ENCODE measurements at regions not wholly inside any gene's neighbourhood (a gene's known extent, or its start where the extent isn't known, plus 50 kb on each side); places are given as distances from the start of the nearest gene placed in this dataset.

- Mint-ChIP-seq H3K4me1 (ENCODE audit: low read depth, unreplicated experiment) (no peaks in the 10 kb centered on the region), H3K27me3 (ENCODE audit: unreplicated experiment) (no peaks in the 10 kb centered on the region), H3K4me3 (ENCODE audit: unreplicated experiment) (no peak overlapping the region), H3K9me3 (ENCODE audit: unreplicated experiment) (no peaks in the 10 kb centered on the region), H3K27ac (ENCODE audit: unreplicated experiment) (no peak overlapping the region), H3K36me3 (ENCODE audit: unreplicated experiment) (no peaks in the 10 kb centered on the region)
- DNase-seq: no peak
- no peak for TF ChIP-seq CTCF (IDR thresholded peaks at IDR 0.05; ENCODE audit: partially characterized antibody, unreplicated experiment)
Measured at GRCh38 chr5:111602817-111603445, 90.6 kb upstream of the STARD4 start.

GRCh38 chr5:111598996-111599395, 86.7 kb upstream of the STARD4 start:
- H3K36me3 Mint-ChIP-seq (ENCODE audit: unreplicated experiment): peaks cover 3% of the 10 kb centered on the region
- H3K4me3 Mint-ChIP-seq (ENCODE audit: unreplicated experiment): no peak overlapping the region
- no peaks in the 10 kb centered on the region for H3K4me1 Mint-ChIP-seq (ENCODE audit: low read depth, unreplicated experiment)
- no peak for TF ChIP-seq CTCF (IDR thresholded peaks at IDR 0.05; ENCODE audit: partially characterized antibody, unreplicated experiment)
- H3K27me3 Mint-ChIP-seq (ENCODE audit: unreplicated experiment): no peaks in the 10 kb centered on the region
- H3K27ac Mint-ChIP-seq (ENCODE audit: unreplicated experiment): no peak overlapping the region
- peaks cover 2% of the 10 kb centered on the region for H3K9me3 Mint-ChIP-seq (ENCODE audit: unreplicated experiment)
- no peak for DNase-seq

GRCh38 chr5:111597491-111597890, 85.2 kb upstream of the STARD4 start:
- Mint-ChIP-seq H3K4me3 (ENCODE audit: unreplicated experiment) (no peak overlapping the region), H3K27ac (ENCODE audit: unreplicated experiment) (no peak overlapping the region), H3K9me3 (ENCODE audit: unreplicated experiment) (peaks cover 2% of the 10 kb centered on the region), H3K36me3 (ENCODE audit: unreplicated experiment) (peaks cover 3% of the 10 kb centered on the region), H3K27me3 (ENCODE audit: unreplicated experiment) (no peaks in the 10 kb centered on the region), H3K4me1 (ENCODE audit: low read depth, unreplicated experiment) (no peaks in the 10 kb centered on the region)
- TF ChIP-seq CTCF (IDR thresholded peaks at IDR 0.05; ENCODE audit: partially characterized antibody, unreplicated experiment): no peak
- DNase-seq: no peak

GRCh38 chr5:111596705-111597104, 84.4 kb upstream of the STARD4 start:
- Mint-ChIP-seq H3K4me3 (ENCODE audit: unreplicated experiment) (no peak overlapping the region), H3K27ac (ENCODE audit: unreplicated experiment) (no peak overlapping the region), H3K27me3 (ENCODE audit: unreplicated experiment) (no peaks in the 10 kb centered on the region), H3K9me3 (ENCODE audit: unreplicated experiment) (peaks cover 2% of the 10 kb centered on the region), H3K36me3 (ENCODE audit: unreplicated experiment) (peaks cover 3% of the 10 kb centered on the region), H3K4me1 (ENCODE audit: low read depth, unreplicated experiment) (no peaks in the 10 kb centered on the region)
- no peak for DNase-seq
- no peak for TF ChIP-seq CTCF (IDR thresholded peaks at IDR 0.05; ENCODE audit: partially characterized antibody, unreplicated experiment)

- H3K9me3 Mint-ChIP-seq (ENCODE audit: unreplicated experiment): peaks cover 2% of the 10 kb centered on the region
- DNase-seq: no peak
- H3K27ac Mint-ChIP-seq (ENCODE audit: unreplicated experiment): no peak overlapping the region
- no peaks in the 10 kb centered on the region for H3K4me1 Mint-ChIP-seq (ENCODE audit: low read depth, unreplicated experiment)
- no peaks in the 10 kb centered on the region for H3K27me3 Mint-ChIP-seq (ENCODE audit: unreplicated experiment)
- no peak for TF ChIP-seq CTCF (IDR thresholded peaks at IDR 0.05; ENCODE audit: partially characterized antibody, unreplicated experiment)
- H3K4me3 Mint-ChIP-seq (ENCODE audit: unreplicated experiment): no peak overlapping the region
- H3K36me3 Mint-ChIP-seq (ENCODE audit: unreplicated experiment): peaks cover 3% of the 10 kb centered on the region
Measured at GRCh38 chr5:111595425-111595824, 83.1 kb upstream of the STARD4 start.
